ENCODE measurements at regions not wholly inside any gene's neighbourhood (a gene's known extent, or its start where the extent isn't known, plus 50 kb on each side); places are given as distances from the start of the nearest gene placed in this dataset.

- no peak for TF ChIP-seq EZH2 (IDR thresholded peaks at IDR 0.05; ENCODE audit: low read length, missing control alignments)
- TF ChIP-seq, protein P1, sequence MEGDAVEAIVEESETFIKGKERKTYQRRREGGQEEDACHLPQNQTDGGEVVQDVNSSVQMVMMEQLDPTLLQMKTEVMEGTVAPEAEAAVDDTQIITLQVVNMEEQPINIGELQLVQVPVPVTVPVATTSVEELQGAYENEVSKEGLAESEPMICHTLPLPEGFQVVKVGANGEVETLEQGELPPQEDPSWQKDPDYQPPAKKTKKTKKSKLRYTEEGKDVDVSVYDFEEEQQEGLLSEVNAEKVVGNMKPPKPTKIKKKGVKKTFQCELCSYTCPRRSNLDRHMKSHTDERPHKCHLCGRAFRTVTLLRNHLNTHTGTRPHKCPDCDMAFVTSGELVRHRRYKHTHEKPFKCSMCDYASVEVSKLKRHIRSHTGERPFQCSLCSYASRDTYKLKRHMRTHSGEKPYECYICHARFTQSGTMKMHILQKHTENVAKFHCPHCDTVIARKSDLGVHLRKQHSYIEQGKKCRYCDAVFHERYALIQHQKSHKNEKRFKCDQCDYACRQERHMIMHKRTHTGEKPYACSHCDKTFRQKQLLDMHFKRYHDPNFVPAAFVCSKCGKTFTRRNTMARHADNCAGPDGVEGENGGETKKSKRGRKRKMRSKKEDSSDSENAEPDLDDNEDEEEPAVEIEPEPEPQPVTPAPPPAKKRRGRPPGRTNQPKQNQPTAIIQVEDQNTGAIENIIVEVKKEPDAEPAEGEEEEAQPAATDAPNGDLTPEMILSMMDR (conservative IDR thresholded peaks at IDR 0.05 in 1 of 2, IDR thresholded peaks at IDR 0.05 in 1 of 2; ENCODE audit: low read depth in 1 of 2, low read length in 2 of 2): no peak
These were observed 386.6 kb downstream of the SOX9 start for GRCh38 chr17:72507370-72507769.

Data from fibroblast of lung (primary cell).